ENCODE measurements at regions not wholly inside any gene's neighbourhood (a gene's known extent, or its start where the extent isn't known, plus 50 kb on each side); places are given as distances from the start of the nearest gene placed in this dataset.

GRCh38 chr2:120448961-120449810 is 103.2 kb downstream of the INHBB start:
- no peaks in the 10 kb centered on the region for H3K27me3 ChIP-seq (ENCODE audit: control insufficient read depth, insufficient read depth, low read length)
- no peaks in the 10 kb centered on the region for H3K9me3 ChIP-seq (ENCODE audit: control insufficient read depth in 2 of 3, insufficient read depth in 1 of 3, low read length in 3 of 3)
- DNase-seq (peak in 2 of 5 donors; percentile 34 to 38), FAIRE-seq (no peak)
- intact Hi-C loops (cut with DNase I) = no loop called here
- H3K4me1 ChIP-seq (ENCODE audit: control insufficient read depth in 2 of 3, insufficient read depth in 2 of 3, low read depth in 1 of 3, low read length in 3 of 3) = no peaks in the 10 kb centered on the region
- no peaks in the 10 kb centered on the region for H3K36me3 ChIP-seq (ENCODE audit: control insufficient read depth in 2 of 3, insufficient read depth in 3 of 3, low read length in 3 of 3)
- H3K27ac ChIP-seq (ENCODE audit: low read depth in 2 of 2, low read length in 2 of 2) = no peak overlapping the region
- TF ChIP-seq, protein P1, sequence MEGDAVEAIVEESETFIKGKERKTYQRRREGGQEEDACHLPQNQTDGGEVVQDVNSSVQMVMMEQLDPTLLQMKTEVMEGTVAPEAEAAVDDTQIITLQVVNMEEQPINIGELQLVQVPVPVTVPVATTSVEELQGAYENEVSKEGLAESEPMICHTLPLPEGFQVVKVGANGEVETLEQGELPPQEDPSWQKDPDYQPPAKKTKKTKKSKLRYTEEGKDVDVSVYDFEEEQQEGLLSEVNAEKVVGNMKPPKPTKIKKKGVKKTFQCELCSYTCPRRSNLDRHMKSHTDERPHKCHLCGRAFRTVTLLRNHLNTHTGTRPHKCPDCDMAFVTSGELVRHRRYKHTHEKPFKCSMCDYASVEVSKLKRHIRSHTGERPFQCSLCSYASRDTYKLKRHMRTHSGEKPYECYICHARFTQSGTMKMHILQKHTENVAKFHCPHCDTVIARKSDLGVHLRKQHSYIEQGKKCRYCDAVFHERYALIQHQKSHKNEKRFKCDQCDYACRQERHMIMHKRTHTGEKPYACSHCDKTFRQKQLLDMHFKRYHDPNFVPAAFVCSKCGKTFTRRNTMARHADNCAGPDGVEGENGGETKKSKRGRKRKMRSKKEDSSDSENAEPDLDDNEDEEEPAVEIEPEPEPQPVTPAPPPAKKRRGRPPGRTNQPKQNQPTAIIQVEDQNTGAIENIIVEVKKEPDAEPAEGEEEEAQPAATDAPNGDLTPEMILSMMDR (IDR thresholded peaks at IDR 0.05; ENCODE audit: borderline replicate concordance, extremely low read depth, insufficient read depth) = no peak
- no peak overlapping the region for H3K9ac ChIP-seq (ENCODE audit: low read length in 3 of 3)
- H3K4me3 ChIP-seq (ENCODE audit: low read length in 3 of 3) = no peak overlapping the region

DNA sequence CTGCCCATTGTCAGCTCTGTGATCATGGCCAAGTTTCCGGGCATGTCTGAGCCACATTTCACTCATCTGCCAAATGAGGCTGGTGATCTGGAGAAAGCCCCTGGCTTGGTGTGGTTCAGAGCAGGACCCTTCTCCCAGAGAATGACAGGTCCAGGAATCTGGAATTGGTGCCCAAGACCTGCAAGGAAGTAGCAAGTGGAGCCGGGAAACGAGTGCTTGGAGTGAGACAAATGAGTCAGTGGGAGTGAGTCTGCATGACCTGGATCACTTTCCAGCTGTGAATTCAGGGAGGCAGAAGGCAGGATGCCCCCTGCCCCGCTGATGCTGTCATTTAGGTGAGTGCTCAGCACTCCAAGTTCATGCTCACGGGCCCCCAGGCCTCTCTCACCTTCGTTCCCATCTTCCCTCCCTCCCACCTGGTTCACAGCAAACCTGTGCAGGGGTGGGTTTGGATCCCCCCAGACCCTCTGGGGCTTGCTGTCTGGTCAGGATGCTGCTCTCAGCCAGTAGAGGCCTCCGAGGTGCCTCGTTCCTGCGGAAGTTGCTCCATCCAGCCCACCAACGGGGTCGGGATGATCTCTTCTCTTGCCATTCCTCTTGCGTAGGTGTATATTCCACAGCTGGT is 104.4 kb downstream of the INHBB start:
- H3K4me1 ChIP-seq (ENCODE audit: control insufficient read depth in 2 of 3, insufficient read depth in 2 of 3, low read depth in 1 of 3, low read length in 3 of 3) = no peaks in the 10 kb centered on the region
- H3K9me3 ChIP-seq (ENCODE audit: control insufficient read depth in 2 of 3, insufficient read depth in 1 of 3, low read length in 3 of 3) = no peaks in the 10 kb centered on the region
- DNase-seq (peak in 1 of 5 donors; percentile 27), FAIRE-seq (no peak)
- H3K27me3 ChIP-seq (ENCODE audit: control insufficient read depth, insufficient read depth, low read length) = no peaks in the 10 kb centered on the region
- no peak overlapping the region for H3K4me3 ChIP-seq (ENCODE audit: low read length in 3 of 3)
- intact Hi-C loops (cut with DNase I) = no loop called here
- no peak overlapping the region for H3K9ac ChIP-seq (ENCODE audit: low read length in 3 of 3)
- H3K36me3 ChIP-seq (ENCODE audit: control insufficient read depth in 2 of 3, insufficient read depth in 3 of 3, low read length in 3 of 3) = no peaks in the 10 kb centered on the region
- H3K27ac ChIP-seq (ENCODE audit: low read depth in 2 of 2, low read length in 2 of 2) = no peak overlapping the region
- TF ChIP-seq, protein P1 (IDR thresholded peaks at IDR 0.05; ENCODE audit: borderline replicate concordance, extremely low read depth, insufficient read depth) = no peak

GRCh38 chr2:120451334-120451733 is 105.4 kb downstream of the INHBB start:
- no peaks in the 10 kb centered on the region for H3K9me3 ChIP-seq (ENCODE audit: control insufficient read depth in 2 of 3, insufficient read depth in 1 of 3, low read length in 3 of 3)
- no peak overlapping the region for H3K27ac ChIP-seq (ENCODE audit: low read depth in 2 of 2, low read length in 2 of 2)
- intact Hi-C loops (cut with DNase I) = no loop called here
- peak in 1 of 5 donors; percentile 25 for DNase-seq
- no peaks in the 10 kb centered on the region for H3K4me1 ChIP-seq (ENCODE audit: control insufficient read depth in 2 of 3, insufficient read depth in 2 of 3, low read depth in 1 of 3, low read length in 3 of 3)
- no peaks in the 10 kb centered on the region for H3K27me3 ChIP-seq (ENCODE audit: control insufficient read depth, insufficient read depth, low read length)
- no peak for FAIRE-seq
- no peaks in the 10 kb centered on the region for H3K36me3 ChIP-seq (ENCODE audit: control insufficient read depth in 2 of 3, insufficient read depth in 3 of 3, low read length in 3 of 3)
- TF ChIP-seq, protein P1 (IDR thresholded peaks at IDR 0.05; ENCODE audit: borderline replicate concordance, extremely low read depth, insufficient read depth) = no peak
- H3K4me3 ChIP-seq (ENCODE audit: low read length in 3 of 3) = no peak overlapping the region
- no peak overlapping the region for H3K9ac ChIP-seq (ENCODE audit: low read length in 3 of 3)

All from kidney (tissue), 13 donors.